GM12878 (cell line): ENCODE measurements at regions not wholly inside any gene's neighbourhood (a gene's known extent, or its start where the extent isn't known, plus 50 kb on each side); places are given as distances from the start of the nearest gene placed in this dataset.

Experiments used
- ATAC-seq: fragments of 200-7000 bp; cut with Tn5 transposase; 3 replicates; pipeline ENCODE4 v1.9.1; 2020; ENCODE audit warnings: mild to moderate bottlenecking, moderate library complexity
- BruUV-seq: library from RNA; stranded (reverse); fragments of 400-500 nt; replicated peaks from 2 replicates; lab custom pipeline; 2021; lab: Mats Ljungman, UMichigan
- CTCF ChIA-PET: fragments of 300-600 bp; sonication (Branson Sonifier 250); formaldehyde crosslinking; extraction: SDS; loops from one replicate; lab custom pipeline; 2021; ENCODE audit warnings: inconsistent platforms; lab: Yijun Ruan, JAX
- POLR2A ChIA-PET: fragments of 350-600 bp; formaldehyde crosslinking; extraction: SDS; loops from one replicate; lab custom pipeline; 2021; ENCODE audit warnings: inconsistent platforms; lab: Charles Lee
- RAD21 ChIA-PET: fragments of 300-600 bp; sonication (Branson Sonifier 250); formaldehyde crosslinking; loops from one replicate; lab custom pipeline; 2023; ENCODE audit warnings: antibody characterized with exemption; ENCODE audit not compliant: unreplicated experiment; lab: Charles Lee
- SMC1A ChIA-PET: fragments of 300-600 bp; sonication (Branson Sonifier 250); formaldehyde crosslinking; loops from one replicate; lab custom pipeline; 2023; ENCODE audit not compliant: unreplicated experiment, uncharacterized antibody; lab: Charles Lee
- DNase-seq: peaks from one replicate; pipeline ENCODE4 v3.0.0-alpha.2; 2011; ENCODE audit warnings: low read depth, low spot score
- FAIRE-seq: peaks from 3 replicates; lab custom pipeline; 2011; peaks lifted over from hg19 to GRCh38; lab: Jason Lieb, UNC
- H2AFZ ChIP-seq: 2 replicates; pipeline ENCODE4 v1.6.0; 2011; ENCODE audit warnings: low read depth, low read length, control low read depth; ENCODE audit not compliant: control insufficient read depth
- H3K27ac ChIP-seq: 2 replicates; pipeline ENCODE4 v1.5.1; 2011; ENCODE audit warnings: control low read depth; ENCODE audit not compliant: control insufficient read depth, insufficient read depth
- H3K27me3 ChIP-seq, 2 experiments: replicated peaks in 1 of 2; 2 replicates each; pipeline versions ENCODE4 v1.6.0 to v1.6.1; 2011; ENCODE audit warnings: low read length in 1 of 2; ENCODE audit not compliant: control insufficient read depth in 2 of 2, insufficient read depth in 2 of 2
- H3K36me3 ChIP-seq, 2 experiments: 2 replicates each; pipeline ENCODE4 v1.5.1; 2011; ENCODE audit warnings: low read length in 1 of 2; ENCODE audit not compliant: control insufficient read depth in 2 of 2, insufficient read depth in 2 of 2
- H3K4me1 ChIP-seq: 2 replicates; pipeline ENCODE4 v1.6.1; 2011; ENCODE audit warnings: mild to moderate bottlenecking, low read length, moderate library complexity, mixed read lengths; ENCODE audit not compliant: control insufficient read depth, insufficient read depth
- H3K4me2 ChIP-seq: 2 replicates; pipeline ENCODE4 v1.6.0; 2011; ENCODE audit warnings: control low read depth; ENCODE audit not compliant: control insufficient read depth, insufficient read depth
- H3K4me3 ChIP-seq: fragments of 200-600 bp; sonication (generic); 2 replicates; pipeline ENCODE4 v1.5.1; 2016
- H3K79me2 ChIP-seq: 2 replicates; pipeline ENCODE4 v1.6.0; 2011; ENCODE audit warnings: low read length; ENCODE audit not compliant: control insufficient read depth, insufficient read depth
- H3K9ac ChIP-seq: 2 replicates; pipeline ENCODE4 v1.8.0; 2011; ENCODE audit warnings: low read length, control low read depth, mixed read lengths; ENCODE audit not compliant: control insufficient read depth, insufficient read depth
- H3K9me3 ChIP-seq: replicated peaks from 3 replicates; pipeline ENCODE4 v1.5.1; 2011; ENCODE audit warnings: mild to moderate bottlenecking, low read length; ENCODE audit not compliant: control insufficient read depth, insufficient read depth
- H4K20me1 ChIP-seq: 2 replicates; pipeline ENCODE4 v1.6.0; 2011; ENCODE audit not compliant: control insufficient read depth, insufficient read depth
- CREB1 ChIP-seq: IDR thresholded peaks from 2 replicates; pipeline ENCODE4 v1.6.1; 2012; ENCODE audit warnings: low read depth, mild to moderate bottlenecking, inconsistent platforms
- EGR1 ChIP-seq, 2 experiments: IDR thresholded peaks; 1 replicate in 1 of 2; 2 replicates in 1 of 2; pipeline ENCODE4 v1.6.1; 2011 to 2012; ENCODE audit warnings: low read depth in 2 of 2, low read length in 2 of 2, borderline replicate concordance in 1 of 2, mild to moderate bottlenecking in 1 of 2, moderate library complexity in 1 of 2
- JUND ChIP-seq: IDR thresholded peaks from 2 replicates; pipeline ENCODE4 v1.6.1; 2012; ENCODE audit warnings: low read depth, mild to moderate bottlenecking, low read length, improper control_type of control experiment, moderate library complexity
- SP1 ChIP-seq: IDR thresholded peaks from one replicate; pipeline ENCODE4 v1.6.1; 2011; ENCODE audit warnings: low read depth, low read length
- SREBF1 ChIP-seq: IDR thresholded peaks from 2 replicates; pipeline ENCODE4 v1.6.1; 2012; ENCODE audit warnings: mild to moderate bottlenecking, low read length
- STAT1 ChIP-seq: fragments of 450-650 bp; conservative IDR thresholded peaks from 2 replicates; pipeline ENCODE4 v1.6.1; 2014; ENCODE audit warnings: antibody characterized with exemption, mild to moderate bottlenecking
- TCF3 ChIP-seq: IDR thresholded peaks from 2 replicates; pipeline ENCODE4 v1.6.1; 2012; ENCODE audit warnings: low read depth, mild to moderate bottlenecking, low read length, borderline replicate concordance; ENCODE audit not compliant: insufficient read depth
- YBX1 ChIP-seq: fragments of 450-650 bp; IDR thresholded peaks from 2 replicates; pipeline ENCODE4 v1.6.1; 2016; ENCODE audit warnings: antibody characterized with exemption
- WGBS: methylation state at CpG from one replicate; pipeline ENCODE4 v1.1.6; 2016; ENCODE audit warnings: low lambda C conversion rate; ENCODE audit not compliant: insufficient replicate concordance, insufficient coverage; ENCODE audit errors: missing lambda C conversion rate; 5-methylcytosine and 5-hydroxymethylcytosine counted together
- in situ Hi-C: fragments of 300-500 bp; cut with MboI; formaldehyde crosslinking; loops from 9 replicates; pipeline ENCODE4 v1.14.3; 2018; ENCODE audit warnings: mixed read lengths
- intact Hi-C: fragments of 100-400 bp; cut with micrococcal nuclease; formaldehyde crosslinking; loops from one replicate; pipeline ENCODE4 v1.14.2; 2022; ENCODE audit not compliant: unreplicated experiment
- TF ChIP-seq, protein P1 (sequence below): IDR thresholded peaks from 2 replicates; pipeline ENCODE4 v1.6.1; 2012; ENCODE audit warnings: low read length, inconsistent platforms
- TF ChIP-seq, protein P2 (sequence below): fragments of 450-650 bp; formaldehyde crosslinking; IDR thresholded peaks from 2 replicates; pipeline ENCODE4 v1.4.0; 2020; ENCODE audit warnings: mild to moderate bottlenecking, moderate library complexity
- TF ChIP-seq, protein P3 (sequence below): IDR thresholded peaks from 2 replicates; pipeline ENCODE4 v1.6.1; 2012; ENCODE audit warnings: low read depth, low read length, improper control_type of control experiment
- TF ChIP-seq, protein P4 (sequence below): fragments of 450-650 bp; IDR thresholded peaks from 2 replicates; pipeline ENCODE4 v1.6.1; 2017; ENCODE audit warnings: mild to moderate bottlenecking, moderate library complexity

- intact Hi-C loops = loop anchor here (1.0 kb wide), 1 partner anchor 23 kb away; no protein-coding TSS in a partner anchor
- Histone ChIP-seq H3K79me2 (no peaks in the 10 kb centered on the region), H3K4me3 (peak overlapping the region; percentile 56), H3K9ac (peak overlapping the region; percentile 48; the same call in 1 of the 2 replicates), H3K27ac (peak overlapping the region; percentile 82), H3K9me3 (peaks cover 7% of the 10 kb centered on the region; the same call in 2 of the 3 replicates), H2AFZ (peak overlapping the region; percentile 94), H4K20me1 (no peaks in the 10 kb centered on the region), H3K4me2 (peak overlapping the region; percentile 95), H3K27me3 (no peaks in the 10 kb centered on the region), H3K4me1 (peaks cover 16% of the 10 kb centered on the region; the same call in 1 of the 2 replicates), H3K36me3 (no peaks in the 10 kb centered on the region)
- 94% methylated on average over 5 of the region's 5 CpGs for WGBS
- ATAC-seq (no peak), DNase-seq (no peak), FAIRE-seq (peak; percentile 61)
- SMC1A ChIA-PET = interaction anchor here (0.7 to 3.6 kb wide), 10 partner anchors 8 to 479 kb away, joined by 3 to 14 read pairs (median 4); no protein-coding TSS in a partner anchor
- in situ Hi-C loops = no loop called here
- RAD21 ChIA-PET = interaction anchor here (1.2 to 4.0 kb wide), 6 partner anchors 8 to 182 kb away, joined by 3 to 26 read pairs (median 4); partner anchors contain the start of genes FAM161A and XPO1
- BruUV-seq = no TSS peak
- CTCF ChIA-PET = interaction anchor here (1.0 to 3.9 kb wide), 7 partner anchors 13 to 246 kb away, joined by 3 to 46 read pairs (median 3); partner anchors contain the start of gene FAM161A
- POLR2A ChIA-PET = interaction anchor here (0.6 to 1.6 kb wide), 5 partner anchors 11 to 970 kb away, joined by 3 to 5 read pairs (median 3); no protein-coding TSS in a partner anchor
- TF ChIP-seq, protein P1, sequence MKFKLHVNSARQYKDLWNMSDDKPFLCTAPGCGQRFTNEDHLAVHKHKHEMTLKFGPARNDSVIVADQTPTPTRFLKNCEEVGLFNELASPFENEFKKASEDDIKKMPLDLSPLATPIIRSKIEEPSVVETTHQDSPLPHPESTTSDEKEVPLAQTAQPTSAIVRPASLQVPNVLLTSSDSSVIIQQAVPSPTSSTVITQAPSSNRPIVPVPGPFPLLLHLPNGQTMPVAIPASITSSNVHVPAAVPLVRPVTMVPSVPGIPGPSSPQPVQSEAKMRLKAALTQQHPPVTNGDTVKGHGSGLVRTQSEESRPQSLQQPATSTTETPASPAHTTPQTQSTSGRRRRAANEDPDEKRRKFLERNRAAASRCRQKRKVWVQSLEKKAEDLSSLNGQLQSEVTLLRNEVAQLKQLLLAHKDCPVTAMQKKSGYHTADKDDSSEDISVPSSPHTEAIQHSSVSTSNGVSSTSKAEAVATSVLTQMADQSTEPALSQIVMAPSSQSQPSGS = no peak
- TF ChIP-seq EGR1 (IDR thresholded peaks at IDR 0.05; ENCODE audit: borderline replicate concordance in 1 of 2, low read depth in 2 of 2, low read length in 2 of 2) = no peak
- TF ChIP-seq, protein P2, sequence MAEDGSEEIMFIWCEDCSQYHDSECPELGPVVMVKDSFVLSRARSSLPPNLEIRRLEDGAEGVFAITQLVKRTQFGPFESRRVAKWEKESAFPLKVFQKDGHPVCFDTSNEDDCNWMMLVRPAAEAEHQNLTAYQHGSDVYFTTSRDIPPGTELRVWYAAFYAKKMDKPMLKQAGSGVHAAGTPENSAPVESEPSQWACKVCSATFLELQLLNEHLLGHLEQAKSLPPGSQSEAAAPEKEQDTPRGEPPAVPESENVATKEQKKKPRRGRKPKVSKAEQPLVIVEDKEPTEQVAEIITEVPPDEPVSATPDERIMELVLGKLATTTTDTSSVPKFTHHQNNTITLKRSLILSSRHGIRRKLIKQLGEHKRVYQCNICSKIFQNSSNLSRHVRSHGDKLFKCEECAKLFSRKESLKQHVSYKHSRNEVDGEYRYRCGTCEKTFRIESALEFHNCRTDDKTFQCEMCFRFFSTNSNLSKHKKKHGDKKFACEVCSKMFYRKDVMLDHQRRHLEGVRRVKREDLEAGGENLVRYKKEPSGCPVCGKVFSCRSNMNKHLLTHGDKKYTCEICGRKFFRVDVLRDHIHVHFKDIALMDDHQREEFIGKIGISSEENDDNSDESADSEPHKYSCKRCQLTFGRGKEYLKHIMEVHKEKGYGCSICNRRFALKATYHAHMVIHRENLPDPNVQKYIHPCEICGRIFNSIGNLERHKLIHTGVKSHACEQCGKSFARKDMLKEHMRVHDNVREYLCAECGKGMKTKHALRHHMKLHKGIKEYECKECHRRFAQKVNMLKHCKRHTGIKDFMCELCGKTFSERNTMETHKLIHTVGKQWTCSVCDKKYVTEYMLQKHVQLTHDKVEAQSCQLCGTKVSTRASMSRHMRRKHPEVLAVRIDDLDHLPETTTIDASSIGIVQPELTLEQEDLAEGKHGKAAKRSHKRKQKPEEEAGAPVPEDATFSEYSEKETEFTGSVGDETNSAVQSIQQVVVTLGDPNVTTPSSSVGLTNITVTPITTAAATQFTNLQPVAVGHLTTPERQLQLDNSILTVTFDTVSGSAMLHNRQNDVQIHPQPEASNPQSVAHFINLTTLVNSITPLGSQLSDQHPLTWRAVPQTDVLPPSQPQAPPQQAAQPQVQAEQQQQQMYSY (CRISPR knock-in tag) = no peak
- TF ChIP-seq SP1 = no peak
- no peak for TF ChIP-seq CREB1
- TF ChIP-seq SREBF1 = no peak
- no peak for TF ChIP-seq STAT1
- TF ChIP-seq, protein P3, sequence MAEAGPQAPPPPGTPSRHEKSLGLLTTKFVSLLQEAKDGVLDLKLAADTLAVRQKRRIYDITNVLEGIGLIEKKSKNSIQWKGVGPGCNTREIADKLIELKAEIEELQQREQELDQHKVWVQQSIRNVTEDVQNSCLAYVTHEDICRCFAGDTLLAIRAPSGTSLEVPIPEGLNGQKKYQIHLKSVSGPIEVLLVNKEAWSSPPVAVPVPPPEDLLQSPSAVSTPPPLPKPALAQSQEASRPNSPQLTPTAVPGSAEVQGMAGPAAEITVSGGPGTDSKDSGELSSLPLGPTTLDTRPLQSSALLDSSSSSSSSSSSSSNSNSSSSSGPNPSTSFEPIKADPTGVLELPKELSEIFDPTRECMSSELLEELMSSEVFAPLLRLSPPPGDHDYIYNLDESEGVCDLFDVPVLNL = no peak
- no peak for TF ChIP-seq JUND
- TF ChIP-seq TCF3 = no peak
- TF ChIP-seq, protein P4, sequence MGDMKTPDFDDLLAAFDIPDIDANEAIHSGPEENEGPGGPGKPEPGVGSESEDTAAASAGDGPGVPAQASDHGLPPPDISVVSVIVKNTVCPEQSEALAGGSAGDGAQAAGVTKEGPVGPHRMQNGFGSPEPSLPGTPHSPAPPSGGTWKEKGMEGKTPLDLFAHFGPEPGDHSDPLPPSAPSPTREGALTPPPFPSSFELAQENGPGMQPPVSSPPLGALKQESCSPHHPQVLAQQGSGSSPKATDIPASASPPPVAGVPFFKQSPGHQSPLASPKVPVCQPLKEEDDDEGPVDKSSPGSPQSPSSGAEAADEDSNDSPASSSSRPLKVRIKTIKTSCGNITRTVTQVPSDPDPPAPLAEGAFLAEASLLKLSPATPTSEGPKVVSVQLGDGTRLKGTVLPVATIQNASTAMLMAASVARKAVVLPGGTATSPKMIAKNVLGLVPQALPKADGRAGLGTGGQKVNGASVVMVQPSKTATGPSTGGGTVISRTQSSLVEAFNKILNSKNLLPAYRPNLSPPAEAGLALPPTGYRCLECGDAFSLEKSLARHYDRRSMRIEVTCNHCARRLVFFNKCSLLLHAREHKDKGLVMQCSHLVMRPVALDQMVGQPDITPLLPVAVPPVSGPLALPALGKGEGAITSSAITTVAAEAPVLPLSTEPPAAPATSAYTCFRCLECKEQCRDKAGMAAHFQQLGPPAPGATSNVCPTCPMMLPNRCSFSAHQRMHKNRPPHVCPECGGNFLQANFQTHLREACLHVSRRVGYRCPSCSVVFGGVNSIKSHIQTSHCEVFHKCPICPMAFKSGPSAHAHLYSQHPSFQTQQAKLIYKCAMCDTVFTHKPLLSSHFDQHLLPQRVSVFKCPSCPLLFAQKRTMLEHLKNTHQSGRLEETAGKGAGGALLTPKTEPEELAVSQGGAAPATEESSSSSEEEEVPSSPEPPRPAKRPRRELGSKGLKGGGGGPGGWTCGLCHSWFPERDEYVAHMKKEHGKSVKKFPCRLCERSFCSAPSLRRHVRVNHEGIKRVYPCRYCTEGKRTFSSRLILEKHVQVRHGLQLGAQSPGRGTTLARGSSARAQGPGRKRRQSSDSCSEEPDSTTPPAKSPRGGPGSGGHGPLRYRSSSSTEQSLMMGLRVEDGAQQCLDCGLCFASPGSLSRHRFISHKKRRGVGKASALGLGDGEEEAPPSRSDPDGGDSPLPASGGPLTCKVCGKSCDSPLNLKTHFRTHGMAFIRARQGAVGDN = no peak
- TF ChIP-seq YBX1 = no peak
Observed at GRCh38 chr2:61671561-61672315, 133.6 kb upstream of the XPO1 start.
